A172 (cell line): ENCODE measurements at regions not wholly inside any gene's neighbourhood (a gene's known extent, or its start where the extent isn't known, plus 50 kb on each side); places are given as distances from the start of the nearest gene placed in this dataset.

ENCODE experiments used
- DNase-seq: peaks from one replicate; pipeline ENCODE4 v3.0.0-alpha.2; 2015; ENCODE audit warnings: low spot score

DNA sequence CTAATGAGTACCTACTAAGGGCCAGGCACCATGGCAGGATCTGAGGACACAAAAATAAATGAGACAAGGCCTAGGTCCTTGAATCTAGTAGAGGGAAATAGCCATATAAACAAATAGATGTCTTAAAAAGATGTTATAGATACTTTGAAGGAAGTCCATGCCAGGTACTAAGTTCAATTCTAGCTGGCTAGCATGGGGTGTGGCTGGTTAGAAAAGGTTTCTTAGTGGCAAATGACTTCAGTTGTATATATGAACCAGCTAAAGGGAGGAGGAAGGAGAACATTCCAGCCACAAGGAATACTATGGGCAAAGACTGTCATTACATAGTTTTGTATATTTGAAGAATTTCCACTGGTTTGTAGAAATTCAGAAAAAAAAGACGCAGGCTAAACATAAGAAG, 133.6 kb upstream of the BMP4 start:
- DNase-seq = no peak

DNA sequence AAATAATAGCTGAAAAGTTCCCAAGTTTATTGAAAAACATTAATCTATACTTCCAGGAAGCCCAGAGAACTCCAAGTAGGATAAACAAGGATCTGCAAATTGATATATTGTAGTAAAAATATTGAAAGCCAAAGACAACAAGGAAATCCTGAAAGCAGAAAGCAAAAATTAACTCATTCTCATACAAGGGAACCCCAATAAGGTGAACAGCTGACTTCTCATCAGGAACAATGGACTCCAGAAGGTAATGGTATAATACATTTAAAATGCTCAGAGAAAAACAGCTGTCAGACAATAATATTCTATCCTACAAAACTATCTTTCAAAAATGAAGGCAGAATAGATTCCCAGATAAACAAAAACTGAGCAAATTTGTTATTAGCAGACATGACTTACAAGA, 138.1 kb upstream of the BMP4 start:
- no peak for DNase-seq

DNA sequence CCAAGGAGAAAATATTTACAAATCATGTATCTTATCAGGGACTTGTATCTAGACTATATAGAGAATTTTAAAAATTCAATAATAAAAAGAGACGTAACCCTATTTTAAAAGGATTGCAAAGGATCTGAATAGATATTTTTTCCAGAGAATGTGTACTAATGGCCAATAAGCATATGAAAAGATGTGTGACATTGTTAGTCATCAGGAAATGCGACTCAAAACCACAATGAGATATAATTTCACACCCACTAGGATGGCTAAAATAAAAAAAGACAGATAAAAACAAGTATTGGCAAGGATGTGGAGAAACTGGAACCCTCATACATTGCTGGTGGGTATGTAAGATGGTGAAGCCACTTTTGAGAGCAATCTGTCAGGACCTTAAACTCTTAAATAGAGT, 141.9 kb upstream of the BMP4 start:
- DNase-seq = no peak

DNA sequence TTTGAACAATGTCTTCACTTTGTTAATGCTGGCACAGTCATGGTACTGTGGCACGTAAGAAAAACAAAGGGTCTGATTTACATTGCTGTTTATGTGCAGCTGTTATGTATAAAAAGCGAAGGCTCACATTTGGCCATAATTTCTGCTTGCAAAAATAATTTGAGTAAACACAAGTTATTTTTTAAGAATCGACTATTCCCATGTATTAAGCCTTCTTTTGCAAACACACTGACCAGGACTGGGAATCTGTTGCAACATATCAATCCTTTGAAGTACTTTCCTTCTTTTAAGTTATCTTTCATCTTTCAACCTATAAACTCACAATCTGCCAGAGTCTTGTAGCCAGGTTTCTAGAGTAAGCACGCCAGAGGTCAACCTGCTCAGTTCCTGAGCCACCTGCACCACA, 145.4 kb upstream of the BMP4 start:
- no peak for DNase-seq

DNA sequence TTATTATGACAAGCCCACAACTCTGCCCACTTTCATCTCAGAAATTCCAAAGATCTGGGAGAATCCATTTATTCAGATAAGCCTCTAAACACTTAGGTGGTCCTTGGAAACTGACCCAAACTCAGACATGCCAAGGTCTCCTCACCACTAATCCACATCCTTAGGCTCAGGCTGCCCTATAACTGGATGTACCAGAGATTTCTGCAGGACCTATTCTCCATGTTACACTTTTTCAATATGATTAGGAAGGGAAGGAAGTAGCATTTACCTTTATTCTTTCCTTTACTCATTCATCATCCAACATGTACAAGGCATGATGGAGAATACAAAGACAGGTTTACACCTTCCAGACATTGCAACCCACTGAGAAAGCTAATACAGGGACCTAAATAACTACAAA, 145.9 kb upstream of the BMP4 start:
- no peak for DNase-seq

DNA sequence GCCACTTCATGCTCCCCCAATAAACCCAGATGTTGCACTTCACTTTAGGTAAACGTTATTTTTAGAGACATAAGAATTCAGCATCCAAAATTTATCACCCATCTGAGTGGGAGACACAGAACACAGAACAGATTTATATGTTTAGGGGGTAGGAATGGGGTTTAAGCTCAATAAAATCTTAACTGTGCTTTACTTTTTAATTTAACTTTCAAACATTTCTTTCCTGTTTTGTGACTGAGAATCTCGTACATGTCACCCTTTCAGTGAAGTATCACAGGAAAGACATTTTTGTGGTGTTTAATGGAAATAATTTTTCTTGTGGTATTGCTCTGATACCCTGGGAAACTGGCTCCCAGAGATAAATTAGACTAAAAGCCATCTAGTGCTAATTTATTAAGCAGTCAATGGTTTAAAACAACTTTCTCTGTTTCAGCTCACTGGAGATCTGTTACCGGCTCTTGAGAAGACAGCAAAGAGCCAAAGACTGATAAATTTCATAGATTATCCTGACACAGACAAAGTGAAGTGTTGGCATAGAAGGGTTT, 148.0 kb upstream of the BMP4 start:
- no peak for DNase-seq

DNA sequence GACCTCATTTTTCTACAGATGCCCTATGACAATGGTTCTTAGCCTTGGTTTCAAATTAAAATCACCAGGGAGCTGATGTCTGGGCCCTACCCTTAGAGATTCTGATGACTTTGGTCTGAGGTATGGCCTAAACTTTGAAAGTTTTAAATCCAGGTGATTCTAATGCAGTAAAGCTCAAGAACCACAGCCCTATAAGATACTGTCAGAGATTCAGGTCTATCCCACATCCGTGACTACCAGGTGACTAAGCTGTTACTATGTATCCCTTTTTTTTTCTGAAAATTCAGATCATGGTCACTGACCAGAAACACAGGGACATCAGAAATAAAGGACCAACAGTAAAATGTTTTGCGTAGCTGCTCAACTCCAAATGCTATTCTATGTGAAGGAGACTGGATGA, 148.8 kb upstream of the BMP4 start:
- no peak for DNase-seq

DNA sequence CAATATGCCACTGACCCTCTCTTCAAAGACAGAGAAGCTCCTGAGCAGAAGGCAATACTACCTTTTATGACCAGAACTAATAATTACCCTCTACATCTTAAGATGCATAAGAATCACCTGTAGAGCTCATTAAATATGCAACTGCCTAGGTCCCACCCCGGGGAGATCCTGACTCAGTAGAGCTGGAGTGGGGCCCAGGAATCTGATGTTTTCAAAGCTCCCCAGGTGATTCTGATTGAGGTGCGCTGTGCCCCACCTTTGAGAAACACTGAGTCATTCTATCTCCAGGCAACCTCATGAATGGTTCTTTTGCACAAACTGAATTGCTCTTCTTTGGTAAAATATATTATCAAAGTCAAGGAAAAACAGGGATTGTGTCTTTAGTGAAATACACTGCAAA, 149.3 kb upstream of the BMP4 start:
- no peak for DNase-seq

DNA sequence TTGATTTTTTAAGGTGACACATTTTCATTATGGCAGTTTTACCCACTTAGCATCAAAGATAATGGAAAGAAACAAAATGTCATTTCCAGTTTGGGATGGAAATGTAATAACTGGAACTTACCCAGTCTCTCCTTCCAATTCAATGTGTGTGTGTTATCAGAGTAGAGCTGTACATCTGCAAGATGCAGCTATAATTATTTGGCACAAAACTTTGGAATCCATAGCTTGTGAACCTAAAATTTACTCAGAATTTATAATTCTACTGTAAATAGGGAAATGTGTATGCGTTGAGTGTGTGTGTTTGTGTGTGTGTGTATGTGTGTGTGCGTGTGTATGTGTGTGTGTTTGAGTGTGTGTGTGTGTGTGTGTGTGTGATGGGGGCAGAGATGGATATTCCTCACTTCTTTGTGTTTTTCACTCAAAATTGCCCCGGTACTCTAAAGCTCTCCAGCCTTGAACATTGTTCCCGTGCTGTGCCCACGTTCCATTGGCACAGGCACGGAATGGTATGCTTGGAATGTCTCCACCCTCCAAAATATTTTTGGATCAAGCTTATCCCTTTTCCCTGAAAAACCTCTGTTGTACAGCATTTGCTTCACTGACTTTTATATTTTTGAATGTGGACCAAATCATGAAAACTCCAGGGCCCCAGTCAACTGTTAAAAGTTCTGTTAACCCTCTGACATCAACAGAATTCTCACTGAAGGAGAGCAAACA, 150.2 kb upstream of the BMP4 start:
- peak; percentile 16 for DNase-seq

DNA sequence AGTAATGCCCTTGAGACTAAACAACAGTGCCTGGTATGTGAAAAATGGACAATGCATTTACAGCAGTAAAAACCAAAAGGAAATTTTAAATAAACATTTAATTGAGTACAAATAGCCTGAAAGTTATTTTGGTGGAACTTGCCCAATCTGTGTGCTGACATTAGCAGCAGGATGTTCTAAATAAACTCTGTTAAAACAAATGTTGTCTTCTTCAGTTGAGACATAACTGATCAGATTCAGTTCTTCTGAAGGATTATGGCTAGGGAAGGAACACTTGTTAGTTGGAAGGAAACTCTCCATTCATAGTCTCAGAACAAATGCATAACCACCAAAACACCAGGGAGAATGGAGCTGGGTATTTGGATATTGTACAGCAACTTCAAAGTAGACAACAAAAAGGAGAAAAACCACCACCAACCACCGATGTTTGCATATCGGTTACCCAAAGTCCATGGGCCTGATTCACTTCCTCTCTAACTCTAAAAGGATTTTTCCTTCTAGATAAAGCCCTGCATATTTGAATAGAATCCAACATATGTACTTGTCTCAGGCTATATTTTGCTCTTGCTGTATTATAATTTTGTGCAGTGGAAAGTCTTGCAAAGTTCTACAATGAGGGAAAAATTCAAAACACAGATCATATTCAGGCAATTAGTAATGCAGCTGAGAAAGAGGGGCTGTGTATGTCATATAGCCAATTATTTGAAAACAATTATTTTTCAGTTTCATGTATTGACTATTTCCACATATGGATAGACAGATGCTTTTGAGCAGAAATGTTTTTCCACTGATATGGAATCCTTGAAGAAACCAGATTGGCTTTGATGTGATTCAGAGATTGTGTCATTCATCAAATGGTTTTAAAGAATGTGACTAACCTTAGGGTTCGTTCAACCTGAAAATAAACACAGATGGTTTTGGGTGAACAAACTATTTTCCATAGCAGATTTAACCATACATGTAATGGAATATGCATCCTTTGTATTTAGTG, 152.2 kb upstream of the BMP4 start:
- DNase-seq = peak; percentile 77

DNA sequence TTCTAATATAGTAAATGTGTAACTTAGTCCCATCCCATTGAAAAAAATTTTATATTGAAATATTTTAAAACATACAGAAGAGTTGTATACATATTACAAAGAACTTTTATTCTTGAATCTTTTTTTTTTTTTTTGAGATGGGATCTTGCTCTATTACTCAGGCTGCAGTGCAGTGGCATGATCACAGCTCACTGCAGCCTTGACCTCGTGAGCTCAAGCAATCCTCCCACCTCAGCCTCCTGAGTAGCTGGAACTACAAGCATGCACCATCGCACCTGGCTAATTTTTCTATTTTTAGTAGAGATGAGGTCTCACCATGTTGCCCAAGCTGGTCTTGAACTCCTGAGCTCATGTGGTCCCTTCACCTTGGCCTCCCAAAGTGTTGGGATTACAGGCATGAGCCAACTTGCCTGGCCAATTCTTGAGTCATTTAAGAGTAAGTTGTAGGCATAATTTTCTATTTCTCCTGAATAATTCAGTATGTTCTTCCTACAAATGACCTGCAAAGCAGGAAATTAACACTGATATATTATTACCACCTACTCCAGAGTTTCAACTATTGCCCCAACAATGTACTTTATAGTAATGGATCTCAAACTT, 153.0 kb upstream of the BMP4 start:
- DNase-seq = no peak

DNA sequence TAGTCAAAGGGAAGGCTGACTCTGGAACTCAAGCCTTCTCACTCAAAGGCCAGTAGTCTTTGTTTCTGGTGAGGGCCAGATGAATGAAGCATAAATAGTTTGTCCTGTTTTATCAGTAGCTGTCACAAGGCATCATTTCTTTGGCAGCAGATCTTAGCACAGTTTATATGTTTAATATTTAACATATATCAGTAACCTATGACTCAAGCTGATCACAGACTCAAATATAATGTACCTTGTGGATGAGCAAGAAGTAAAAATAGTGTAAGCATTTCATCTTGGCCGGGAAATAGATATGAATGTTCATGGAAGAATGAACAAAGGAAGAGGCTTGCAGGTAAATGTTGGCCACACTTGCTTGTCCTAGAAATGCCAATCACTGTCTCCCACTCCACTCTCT, 158.3 kb upstream of the BMP4 start:
- no peak for DNase-seq

DNA sequence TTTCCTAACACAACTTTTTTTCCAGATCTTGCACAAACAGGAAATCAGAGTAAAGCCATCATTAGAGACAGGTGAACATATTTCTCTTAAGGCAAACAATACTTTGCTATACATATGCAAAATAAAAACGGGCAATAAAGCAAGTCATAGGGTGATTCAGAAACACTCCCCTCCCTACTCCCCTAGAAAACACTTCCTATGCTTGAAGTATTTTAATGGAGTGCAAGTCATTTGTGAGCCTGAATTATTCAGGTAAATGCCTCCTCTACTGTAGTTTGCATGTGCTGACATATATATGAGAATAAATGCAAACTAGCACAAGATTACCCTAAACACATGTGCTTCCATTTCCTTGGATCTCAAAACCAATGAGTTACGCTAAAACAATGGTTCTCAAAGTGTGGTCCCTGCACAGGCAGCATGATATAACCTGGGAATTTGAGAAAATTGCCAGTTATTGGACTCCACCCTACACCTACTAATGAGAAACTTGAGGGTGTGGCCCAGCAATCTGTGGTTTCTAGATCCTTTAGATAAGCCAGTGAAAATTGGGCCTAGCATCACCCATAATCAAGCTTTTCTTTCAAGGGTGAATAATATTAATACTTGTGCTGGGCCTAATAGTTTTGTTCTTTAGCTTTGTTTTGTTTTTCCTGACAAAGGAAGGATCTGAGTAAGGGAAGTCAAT, 159.7 kb upstream of the BMP4 start:
- no peak for DNase-seq

DNA sequence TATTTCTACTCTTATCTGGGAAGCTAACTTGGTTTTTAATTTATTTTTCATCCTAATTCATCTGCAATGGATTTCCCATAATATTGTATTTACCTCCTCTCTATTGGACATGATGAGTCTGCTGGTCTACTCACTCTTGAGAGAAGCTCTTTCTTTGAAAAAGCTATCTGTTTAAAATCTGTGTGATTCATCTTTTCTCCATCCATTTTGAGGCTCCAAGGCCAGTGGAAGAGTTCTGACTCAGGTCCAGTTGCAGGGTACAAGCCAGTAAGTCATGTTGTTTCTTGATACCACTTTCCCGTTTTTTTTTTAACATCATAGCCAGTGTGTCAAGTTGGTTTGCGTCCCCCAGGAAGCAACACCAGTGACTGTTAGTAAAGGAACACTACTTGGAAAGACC, 160.3 kb upstream of the BMP4 start:
- peak; percentile 12 for DNase-seq

DNA sequence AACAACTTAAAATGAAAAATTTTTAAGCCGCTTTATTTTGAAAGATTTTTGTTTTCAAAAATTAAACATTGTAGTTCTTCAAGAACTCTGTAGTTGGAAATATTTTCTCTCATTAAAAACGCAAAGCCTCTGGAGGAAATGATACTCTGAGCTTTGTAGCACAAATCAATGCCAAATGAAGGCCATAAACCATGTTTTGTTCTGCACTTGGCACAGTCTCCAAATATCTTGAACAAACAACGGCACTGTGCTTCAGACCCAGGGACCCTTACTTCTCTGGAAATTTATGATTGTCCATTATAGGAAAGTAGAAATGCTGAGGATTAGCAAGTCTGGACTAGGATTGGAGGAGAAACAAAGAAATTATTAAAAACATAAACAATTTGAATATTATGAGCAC, 160.8 kb upstream of the BMP4 start:
- no peak for DNase-seq

DNA sequence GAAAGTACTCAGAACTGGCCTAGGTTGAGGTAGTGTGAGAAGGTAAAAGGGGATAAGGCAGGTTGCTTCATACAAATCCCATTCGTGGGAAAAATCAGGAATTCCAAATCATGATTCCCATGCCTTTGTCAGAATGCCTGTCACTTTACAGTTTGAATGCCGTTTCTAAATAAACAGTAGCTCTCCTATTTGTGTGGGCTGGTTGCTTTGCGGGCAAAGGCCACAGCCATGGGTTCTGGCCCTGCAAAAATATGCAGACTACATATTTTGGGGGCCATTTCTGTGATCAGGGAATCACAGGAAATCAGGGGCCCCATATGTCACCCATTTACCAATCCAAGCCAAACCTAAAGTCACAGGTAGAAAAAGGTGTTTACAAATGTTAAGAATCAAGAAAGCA, 161.3 kb upstream of the BMP4 start:
- no peak for DNase-seq

DNA sequence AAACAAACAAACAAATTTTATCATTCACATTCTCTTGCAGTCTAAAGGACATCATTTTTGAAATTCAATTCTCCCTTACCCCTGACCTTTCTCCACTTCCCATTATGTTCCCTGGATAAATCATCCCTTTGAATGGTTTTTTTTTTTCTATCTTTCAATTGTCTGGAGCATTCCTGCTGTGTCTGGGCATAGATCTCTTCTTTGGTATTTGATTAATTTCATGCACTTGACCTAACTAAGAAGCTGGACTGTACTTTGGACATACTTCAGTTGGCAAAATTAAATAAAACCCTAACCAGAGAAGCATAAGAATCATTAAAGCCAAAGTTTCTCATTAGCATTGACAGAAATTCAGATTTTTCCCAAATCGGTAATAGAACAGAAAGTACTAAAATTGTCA, 163.6 kb upstream of the BMP4 start:
- no peak for DNase-seq

DNA sequence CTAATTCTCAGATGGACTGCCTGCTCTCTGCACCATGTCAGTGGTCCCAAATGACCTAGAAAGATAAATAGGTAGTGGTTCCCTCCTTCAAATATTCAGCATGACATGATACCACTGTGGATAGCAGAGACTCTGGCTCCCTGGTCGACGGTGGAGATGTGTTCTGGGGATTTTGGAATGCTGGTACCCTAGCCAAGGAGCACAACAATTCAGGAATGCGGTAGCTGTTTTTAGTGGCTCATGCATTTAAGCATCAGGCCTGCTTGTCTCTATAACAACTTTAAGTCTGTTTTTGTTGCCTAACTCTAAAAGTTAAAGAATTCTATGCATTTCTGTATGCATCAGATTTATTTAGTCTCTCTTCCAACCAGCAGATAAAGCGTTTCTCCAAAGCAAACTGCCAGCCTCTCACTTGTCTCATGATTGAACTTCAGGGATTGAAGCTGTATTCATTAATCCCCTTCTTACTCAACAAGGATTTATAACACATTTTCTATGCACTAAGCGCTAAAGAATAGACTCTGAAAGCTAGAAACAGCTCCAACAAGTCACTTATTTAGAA, 164.9 kb upstream of the BMP4 start:
- no peak for DNase-seq

DNA sequence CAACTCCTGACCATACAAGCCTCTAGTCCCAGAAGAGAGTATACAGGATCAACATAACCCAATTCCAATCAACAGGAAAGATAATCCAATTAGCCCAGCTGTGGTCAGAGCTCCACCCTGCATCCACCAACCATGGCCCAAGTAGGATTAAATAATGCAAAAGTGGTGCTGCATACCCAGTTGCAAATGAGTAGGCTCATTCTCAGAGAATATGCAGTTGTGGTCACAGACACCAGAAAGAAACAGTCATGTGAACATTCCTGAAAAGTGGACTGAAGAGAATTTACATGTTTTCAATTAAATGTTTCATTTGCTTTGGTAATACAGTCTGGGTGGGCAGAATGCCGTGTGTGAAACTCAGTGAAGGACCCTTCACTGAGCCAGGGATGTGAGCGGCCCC, 167.2 kb upstream of the BMP4 start:
- no peak for DNase-seq

DNA sequence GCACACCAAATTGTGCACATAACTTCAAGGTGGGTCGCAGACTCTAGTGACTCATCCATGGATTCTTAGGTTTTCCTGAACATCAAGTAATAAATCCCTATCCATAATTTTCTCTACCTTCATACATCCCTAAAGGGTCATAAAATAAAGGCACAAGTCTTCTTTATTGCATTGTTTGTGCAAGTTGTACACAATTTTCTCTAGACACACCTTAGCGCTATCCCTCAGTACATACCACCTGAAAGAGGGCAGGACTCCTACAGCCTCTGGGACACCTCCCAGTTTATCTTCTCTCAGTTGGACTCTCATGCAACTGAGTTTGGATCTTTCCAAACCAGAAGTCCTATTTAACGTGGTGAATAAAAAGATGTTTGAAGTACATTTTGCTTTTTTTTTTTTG, 168.5 kb upstream of the BMP4 start:
- no peak for DNase-seq

DNA sequence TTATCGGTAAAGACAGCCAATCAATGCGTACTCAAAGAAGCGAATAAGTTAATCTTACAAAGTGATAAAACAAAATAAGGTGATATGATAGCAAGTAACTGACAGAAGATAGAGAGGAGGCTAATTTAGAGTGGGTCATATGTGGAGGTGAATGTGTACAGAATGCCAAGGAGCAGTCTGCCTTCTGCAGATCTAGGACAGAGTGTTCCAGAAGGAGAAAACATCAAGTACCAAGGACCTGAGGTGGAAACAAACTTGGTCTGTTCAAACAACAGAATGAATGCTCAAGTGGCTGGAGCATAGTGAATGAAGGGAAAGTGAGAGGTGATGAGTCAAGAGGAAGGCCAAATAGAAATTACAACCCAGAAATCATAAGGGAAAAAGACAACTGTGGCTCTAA, 170.3 kb upstream of the BMP4 start:
- DNase-seq = no peak

DNA sequence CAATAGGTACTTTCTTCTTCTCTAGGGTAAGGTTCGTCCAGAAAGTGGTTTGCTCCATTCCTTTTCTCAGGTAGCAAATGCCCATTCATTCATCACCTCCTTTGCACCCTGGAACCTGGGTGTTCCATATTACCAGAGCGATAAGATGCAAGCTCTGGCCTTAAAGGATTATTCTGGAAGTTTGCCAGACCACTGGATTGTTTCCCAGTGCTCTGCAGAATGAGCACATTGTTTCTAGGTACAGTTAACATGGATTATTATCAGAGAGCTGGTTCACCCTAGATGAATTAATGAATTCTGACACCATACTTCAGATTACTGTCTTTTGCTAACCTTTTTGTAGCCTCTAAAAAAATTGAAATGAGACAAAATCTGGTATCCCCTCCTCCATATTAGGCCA, 170.9 kb upstream of the BMP4 start:
- no peak for DNase-seq
